GM23338 (cell line): ENCODE measurements at regions not wholly inside any gene's neighbourhood (a gene's known extent, or its start where the extent isn't known, plus 50 kb on each side); places are given as distances from the start of the nearest gene placed in this dataset.

Experiments
- ATAC-seq: fragments of 200-7000 bp; cut with Tn5 transposase; 3 replicates; pipeline ENCODE4 v1.9.1; 2020
- DNase-seq: peaks from one replicate; pipeline ENCODE4 v3.0.0-alpha.2; 2015; ENCODE audit warnings: low spot score
- H2AFZ ChIP-seq: fragments of 200-600 bp; sonication (generic); 2 replicates; pipeline ENCODE4 v1.8.0; 2016; ENCODE audit warnings: antibody characterized with exemption, mild to moderate bottlenecking, moderate library complexity
- H3F3A ChIP-seq: fragments of 200-600 bp; sonication (generic); replicated peaks from 2 replicates; pipeline ENCODE4 v1.8.0; 2017; ENCODE audit warnings: antibody characterized with exemption, mixed run types, low read depth
- H3K27ac ChIP-seq: fragments of 200-600 bp; sonication (generic); 2 replicates; pipeline ENCODE4 v1.6.1; 2016; ENCODE audit warnings: low read depth
- H3K27me3 ChIP-seq: fragments of 200-600 bp; sonication (generic); 2 replicates; pipeline ENCODE4 v1.8.0; 2016; ENCODE audit warnings: mild to moderate bottlenecking, mixed run types, moderate library complexity; ENCODE audit not compliant: insufficient read depth
- H3K36me3 ChIP-seq: fragments of 200-600 bp; sonication (generic); 2 replicates; pipeline ENCODE4 v1.8.0; 2016; ENCODE audit warnings: mild to moderate bottlenecking; ENCODE audit not compliant: insufficient read depth
- H3K4me1 ChIP-seq: fragments of 200-600 bp; sonication (generic); 2 replicates; pipeline ENCODE4 v1.8.0; 2016; ENCODE audit warnings: mild to moderate bottlenecking, moderate library complexity; ENCODE audit not compliant: insufficient read depth
- H3K4me2 ChIP-seq: fragments of 200-600 bp; sonication (generic); 2 replicates; pipeline ENCODE4 v1.7.1; 2017; ENCODE audit warnings: mixed run types
- H3K4me3 ChIP-seq: fragments of 200-600 bp; sonication (generic); 2 replicates; pipeline ENCODE4 v1.6.1; 2016; ENCODE audit warnings: mixed run types
- H3K79me2 ChIP-seq: fragments of 200-600 bp; sonication (generic); replicated peaks from 2 replicates; pipeline ENCODE4 v1.8.0; 2017; ENCODE audit warnings: mild to moderate bottlenecking; ENCODE audit not compliant: insufficient read depth
- H3K9me2 ChIP-seq: fragments of 200-600 bp; sonication (generic); 2 replicates; pipeline ENCODE4 v1.8.0; 2017; ENCODE audit not compliant: insufficient read depth
- H4K20me1 ChIP-seq: fragments of 200-600 bp; sonication (generic); replicated peaks from 2 replicates; pipeline ENCODE4 v1.8.0; 2017; ENCODE audit warnings: mild to moderate bottlenecking; ENCODE audit not compliant: insufficient read depth
- H3K27ac Mint-ChIP-seq: 2 replicates; pipeline ENCODE4 v1.8.0; 2020; ENCODE audit warnings: inconsistent platforms, mild to moderate bottlenecking, moderate library complexity, mixed read lengths
- H3K27me3 Mint-ChIP-seq: 3 replicates; pipeline ENCODE4 v1.8.0; 2022; ENCODE audit warnings: low read depth, mild to moderate bottlenecking, moderate library complexity, mixed read lengths, inconsistent platforms; ENCODE audit not compliant: insufficient read depth, poor library complexity
- H3K36me3 Mint-ChIP-seq: 3 replicates; pipeline ENCODE4 v1.8.0; 2021; ENCODE audit warnings: low read depth, mild to moderate bottlenecking, inconsistent platforms, moderate library complexity, mixed read lengths
- H3K4me1 Mint-ChIP-seq: 3 replicates; pipeline ENCODE4 v1.8.0; 2020; ENCODE audit warnings: mild to moderate bottlenecking, inconsistent platforms, mixed read lengths
- H3K4me3 Mint-ChIP-seq: 3 replicates; pipeline ENCODE4 v1.8.0; 2021; ENCODE audit warnings: moderate library complexity, mild to moderate bottlenecking, inconsistent platforms, mixed read lengths
- H3K9me3 Mint-ChIP-seq: 3 replicates; pipeline ENCODE4 v1.8.0; 2020; ENCODE audit warnings: moderate library complexity, mild to moderate bottlenecking, inconsistent platforms, mixed read lengths
- CTCF ChIP-seq, 2 experiments: fragments of 200-600 bp in 1 of 2; sonication (generic) in 1 of 2; conservative IDR thresholded peaks; 2 replicates each; pipeline versions ENCODE4 v1.5.1 to v1.6.1; 2016 to 2017; ENCODE audit warnings: antibody characterized with exemption in 2 of 2, low read depth in 2 of 2, mild to moderate bottlenecking in 2 of 2, moderate library complexity in 1 of 2
- ETS1 ChIP-seq: IDR thresholded peaks from 2 replicates; pipeline ENCODE4 v1.6.1; 2016; ENCODE audit warnings: antibody characterized with exemption
- EZH2phosphoT487 ChIP-seq: fragments of 200-600 bp; sonication (generic); IDR thresholded peaks from one replicate; pipeline ENCODE4 v1.8.1; 2018; ENCODE audit warnings: antibody characterized with exemption; ENCODE audit not compliant: unreplicated experiment
- JUNB ChIP-seq: IDR thresholded peaks from one replicate; pipeline ENCODE4 v1.6.1; 2016; ENCODE audit warnings: antibody characterized with exemption; ENCODE audit not compliant: unreplicated experiment
- REST ChIP-seq: IDR thresholded peaks from one replicate; pipeline ENCODE4 v1.6.1; 2018; ENCODE audit warnings: antibody characterized with exemption; ENCODE audit not compliant: unreplicated experiment
- STAT1 ChIP-seq: IDR thresholded peaks from one replicate; pipeline ENCODE4 v1.6.1; 2016; ENCODE audit warnings: antibody characterized with exemption; ENCODE audit not compliant: unreplicated experiment
- ZNF114 ChIP-seq: fragments of 250-450 bp; sonication (Bioruptor Pico); IDR thresholded peaks from 2 replicates; pipeline ENCODE4 v1.5.0; 2020; ENCODE audit warnings: mild to moderate bottlenecking, moderate library complexity
- ZNF331 ChIP-seq: fragments of 250-450 bp; sonication (Bioruptor Pico); IDR thresholded peaks from 2 replicates; pipeline ENCODE4 v1.5.0; 2020; ENCODE audit warnings: low read depth, mild to moderate bottlenecking, moderate library complexity
- ZNF462 ChIP-seq: fragments of 250-450 bp; sonication (Bioruptor Pico); IDR thresholded peaks from 2 replicates; pipeline ENCODE4 v1.5.0; 2020; ENCODE audit warnings: mild to moderate bottlenecking, moderate library complexity

- no peak for TF ChIP-seq ZNF462 (CRISPR knock-in tag)
- no peak for TF ChIP-seq CTCF (conservative IDR thresholded peaks at IDR 0.05; ENCODE audit: low read depth in 2 of 2)
- no peak for TF ChIP-seq JUNB
Measured at GRCh38 chr15:35834216-35834830, 288.4 kb upstream of the DPH6 start (continued).

- no peaks in the 10 kb centered on the region for H3K36me3 Mint-ChIP-seq
- no peaks in the 10 kb centered on the region for H4K20me1 ChIP-seq
- H3K4me3 Mint-ChIP-seq, result no peak overlapping the region
- no peaks in the 10 kb centered on the region for H3F3A ChIP-seq
- H3K79me2 ChIP-seq, result no peaks in the 10 kb centered on the region
- H3K27ac ChIP-seq, result no peak overlapping the region
- H3K9me2 ChIP-seq, result peaks cover 16% of the 10 kb centered on the region; the same call in 1 of the 2 replicates
- ATAC-seq (no peak), DNase-seq (peak; percentile 15)
- no peak overlapping the region for H3K27ac Mint-ChIP-seq
- H3K4me2 ChIP-seq, result no peak overlapping the region; the same call in 1 of the 2 replicates
- H3K27me3 Mint-ChIP-seq, result peaks cover 5% of the 10 kb centered on the region
- peaks cover 7% of the 10 kb centered on the region; the same call in 1 of the 2 replicates for H3K4me1 ChIP-seq
- H3K4me3 ChIP-seq, result no peak overlapping the region
- H3K27me3 ChIP-seq, result no peaks in the 10 kb centered on the region
- H2AFZ ChIP-seq, result peak overlapping the region; percentile 41; the same call in 1 of the 2 replicates
- no peaks in the 10 kb centered on the region for H3K9me3 Mint-ChIP-seq
- peaks cover 17% of the 10 kb centered on the region for H3K4me1 Mint-ChIP-seq
- no peaks in the 10 kb centered on the region for H3K36me3 ChIP-seq
- TF ChIP-seq CTCF (conservative IDR thresholded peaks at IDR 0.05; ENCODE audit: low read depth in 2 of 2) (no peak), ZNF331 (CRISPR knock-in tag) (no peak), STAT1 (no peak), JUNB (no peak), REST (no peak), EZH2phosphoT487 (no peak), ETS1 (no peak), ZNF114 (CRISPR knock-in tag) (no peak)
Measured at GRCh38 chr15:35834866-35835265, 288.9 kb upstream of the DPH6 start.
